HepG2 (cell line): ENCODE measurements at regions not wholly inside any gene's neighbourhood (a gene's known extent, or its start where the extent isn't known, plus 50 kb on each side); places are given as distances from the start of the nearest gene placed in this dataset.

Source experiments
- ATAC-seq: fragments of 200-7000 bp; cut with Tn5 transposase; 3 replicates; pipeline ENCODE4 v1.9.1; 2020; ENCODE audit warnings: mild to moderate bottlenecking, moderate library complexity
- BruUV-seq: library from RNA; stranded (reverse); fragments of 400-500 nt; replicated peaks from 2 replicates; lab custom pipeline; 2021; lab: Mats Ljungman, UMichigan
- CTCF ChIA-PET: fragments of 300-600 bp; formaldehyde crosslinking; extraction: SDS; loops from one replicate; lab custom pipeline; 2021; ENCODE audit warnings: low total read pairs, inconsistent platforms, low intra/inter-chr PET ratio; lab: Yijun Ruan, JAX
- POLR2A ChIA-PET: fragments of 350-600 bp; sonication (Branson Sonifier 250); formaldehyde crosslinking; loops from one replicate; lab custom pipeline; 2020; ENCODE audit warnings: antibody characterized with exemption, inconsistent platforms; lab: Yijun Ruan, JAX
- DNase-seq: peaks from one replicate; pipeline ENCODE4 v3.0.0-alpha.2; 2015; ENCODE audit warnings: low spot score
- FAIRE-seq: peaks from 3 replicates; lab custom pipeline; 2011; peaks lifted over from hg19 to GRCh38; lab: Jason Lieb, UNC
- H2AFZ ChIP-seq: one replicate; pipeline ENCODE4 v1.6.1; 2011; ENCODE audit warnings: low read length, inconsistent platforms
- H3K27ac ChIP-seq: fragments of 300-600 bp; 3 replicates; pipeline ENCODE4 v1.8.0; 2011; ENCODE audit warnings: mixed run types, mild to moderate bottlenecking, mixed read lengths, low read length, inconsistent platforms; ENCODE audit not compliant: insufficient read depth; ENCODE audit errors: extremely low read length
- H3K27me3 ChIP-seq, 2 experiments: fragments of 200-600 bp in 1 of 2; 2 replicates in 1 of 2; 3 replicates in 1 of 2; pipeline versions ENCODE4 v1.6.0 to v1.8.0; 2011; ENCODE audit warnings: low read length in 2 of 2, mild to moderate bottlenecking in 2 of 2, moderate library complexity in 2 of 2, inconsistent platforms in 1 of 2; ENCODE audit not compliant: insufficient read depth in 2 of 2, control insufficient read depth in 1 of 2
- H3K36me3 ChIP-seq, 2 experiments: fragments of 200-600 bp in 1 of 2; replicated peaks in 1 of 2; 2 replicates in 1 of 2; 3 replicates in 1 of 2; pipeline versions ENCODE4 v1.5.1 to v1.8.0; 2011; ENCODE audit warnings: low read length in 2 of 2, inconsistent platforms in 1 of 2; ENCODE audit not compliant: insufficient read depth in 2 of 2, control insufficient read depth in 1 of 2
- H3K4me1 ChIP-seq: 2 replicates; pipeline ENCODE4 v1.5.1; 2012; ENCODE audit warnings: low read length, inconsistent platforms; ENCODE audit not compliant: insufficient read depth
- H3K4me2 ChIP-seq: 2 replicates; pipeline ENCODE4 v1.6.0; 2011; ENCODE audit warnings: low read depth, low read length, inconsistent platforms
- H3K4me3 ChIP-seq, 3 experiments: fragments of 200-600 bp in 1 of 3; sonication (generic), shearing (Covaris generic) in 1 of 3; replicated peaks in 1 of 3; 2 replicates each; pipeline ENCODE4 v1.5.1; 2011 to 2016; ENCODE audit warnings: low read length in 3 of 3, inconsistent platforms in 2 of 3, low read depth in 2 of 3, mild to moderate bottlenecking in 2 of 3, control low read depth in 1 of 3, mixed read lengths in 1 of 3; ENCODE audit not compliant: insufficient read depth in 1 of 3
- H3K79me2 ChIP-seq: one replicate; pipeline ENCODE4 v1.6.1; 2011; ENCODE audit warnings: low read length, inconsistent platforms; ENCODE audit not compliant: insufficient read depth
- H3K9ac ChIP-seq: 2 replicates; pipeline ENCODE4 v1.6.0; 2011; ENCODE audit warnings: mild to moderate bottlenecking, low read depth, low read length, inconsistent platforms; ENCODE audit not compliant: insufficient read depth
- H3K9me3 ChIP-seq: 2 replicates; pipeline ENCODE4 v1.5.1; 2012; ENCODE audit warnings: mild to moderate bottlenecking, low read length
- H4K20me1 ChIP-seq: 2 replicates; pipeline ENCODE4 v1.6.0; 2011; ENCODE audit warnings: inconsistent platforms, mild to moderate bottlenecking, low read length, moderate library complexity; ENCODE audit not compliant: insufficient read depth
- BRCA1 ChIP-seq: sonication (generic); formaldehyde crosslinking; IDR thresholded peaks from 2 replicates; pipeline ENCODE4 v1.4.0; 2020; ENCODE audit warnings: missing genetic modification reagents
- CENPX ChIP-seq: sonication (generic); formaldehyde crosslinking; IDR thresholded peaks from 2 replicates; pipeline ENCODE4 v1.9.0; 2021; ENCODE audit warnings: mild to moderate bottlenecking, missing genetic modification reagents, moderate library complexity
- ISL2 ChIP-seq: sonication (generic); formaldehyde crosslinking; IDR thresholded peaks from 2 replicates; pipeline ENCODE4 v1.5.0; 2020; ENCODE audit warnings: missing genetic modification reagents
- KDM2A ChIP-seq: sonication (generic); formaldehyde crosslinking; IDR thresholded peaks from 2 replicates; pipeline ENCODE4 v1.4.0; 2020; ENCODE audit warnings: low read depth, missing genetic modification reagents, borderline replicate concordance
- MLXIP ChIP-seq: sonication (generic); formaldehyde crosslinking; IDR thresholded peaks from 2 replicates; pipeline ENCODE4 v1.9.0; 2021; ENCODE audit warnings: missing genetic modification reagents, borderline replicate concordance
- PRMT3 ChIP-seq: sonication (generic); formaldehyde crosslinking; IDR thresholded peaks from 2 replicates; pipeline ENCODE4 v1.8.1; 2022; ENCODE audit warnings: low read depth, mild to moderate bottlenecking, moderate library complexity, missing genetic modification reagents, borderline replicate concordance
- TBX3 ChIP-seq: fragments of 450-650 bp; IDR thresholded peaks from 2 replicates; pipeline ENCODE4 v1.6.1; 2017; ENCODE audit warnings: antibody characterized with exemption, mild to moderate bottlenecking, inconsistent platforms, borderline replicate concordance
- TSC22D2 ChIP-seq: sonication (generic); formaldehyde crosslinking; IDR thresholded peaks from 2 replicates; pipeline ENCODE4 v1.5.1; 2020; ENCODE audit warnings: missing genetic modification reagents, mild to moderate bottlenecking, borderline replicate concordance
- ZFP41 ChIP-seq: sonication (generic); formaldehyde crosslinking; IDR thresholded peaks from 2 replicates; pipeline ENCODE4 v1.4.0; 2020; ENCODE audit warnings: mild to moderate bottlenecking, missing genetic modification reagents, borderline replicate concordance
- ZHX1 ChIP-seq: sonication (generic); formaldehyde crosslinking; IDR thresholded peaks from 2 replicates; pipeline ENCODE4 v1.8.1; 2022; ENCODE audit warnings: low read depth, mild to moderate bottlenecking, missing genetic modification reagents
- ZNF101 ChIP-seq: sonication (generic); formaldehyde crosslinking; IDR thresholded peaks from 2 replicates; pipeline ENCODE4 v1.4.0; 2020; ENCODE audit warnings: mild to moderate bottlenecking, low read depth, missing genetic modification reagents, borderline replicate concordance
- ZNF326 ChIP-seq: sonication (generic); formaldehyde crosslinking; IDR thresholded peaks from 2 replicates; pipeline ENCODE4 v1.4.0; 2020; ENCODE audit warnings: missing genetic modification reagents, borderline replicate concordance
- ZNF530 ChIP-seq: sonication (generic); formaldehyde crosslinking; IDR thresholded peaks from 2 replicates; pipeline ENCODE4 v1.5.0; 2020; ENCODE audit warnings: low read depth, mild to moderate bottlenecking, missing genetic modification reagents
- ZNF781 ChIP-seq: sonication (generic); formaldehyde crosslinking; IDR thresholded peaks from 2 replicates; pipeline ENCODE4 v1.5.1; 2020; ENCODE audit warnings: borderline replicate concordance, mild to moderate bottlenecking, missing genetic modification reagents; ENCODE audit errors: not compliant biosample characterization
- ZNF800 ChIP-seq: sonication (generic); formaldehyde crosslinking; IDR thresholded peaks from 2 replicates; pipeline ENCODE4 v1.4.0; 2020; ENCODE audit warnings: missing genetic modification reagents
- WGBS: methylation state at CpG from one replicate; pipeline ENCODE4 v1.1.6; 2017; ENCODE audit warnings: low lambda C conversion rate; 5-methylcytosine and 5-hydroxymethylcytosine counted together
- in situ Hi-C: cut with HindIII; loops from 2 replicates; pipeline ENCODE4 v1.10.0; 2017; ENCODE audit warnings: low pct_unique_long_range_greater_than_20kb; ENCODE audit not compliant: extremely low pct_ligation_motif_present
- intact Hi-C: fragments of 100-400 bp; cut with micrococcal nuclease; formaldehyde crosslinking; loops from one replicate; pipeline ENCODE4 v1.10.0; 2022; ENCODE audit not compliant: unreplicated experiment

GRCh38 chr11:115097796-115098408 lies 406.3 kb downstream of the CADM1 start (continued):
- TF ChIP-seq ZFP41 (CRISPR knock-in tag) (no peak), ZNF530 (CRISPR knock-in tag) (no peak), ISL2 (no peak)

GRCh38 chr11:115100706-115101105 lies 403.5 kb downstream of the CADM1 start:
- BruUV-seq: no TSS peak
- intact Hi-C loops (loop anchor here (10.0 kb wide), 2 partner anchors 326 to 1544 kb away; no protein-coding TSS in a partner anchor), in situ Hi-C loops (loop anchor here (25.0 kb wide), 1 partner anchor 313 kb away; no protein-coding TSS in a partner anchor)
- no peaks in the 10 kb centered on the region for H3K79me2 ChIP-seq
- no peak overlapping the region for H2AFZ ChIP-seq
- H3K4me1 ChIP-seq: no peaks in the 10 kb centered on the region
- DNase-seq (no peak), ATAC-seq (no peak), FAIRE-seq (no peak)
- H3K4me3 ChIP-seq: no peak overlapping the region
- H3K27me3 ChIP-seq: peaks cover 0 to 17% of the 10 kb centered on the region in 2 experiments; a peak in 2 of 5 replicates
- no peak overlapping the region for H3K9ac ChIP-seq
- H3K9me3 ChIP-seq: no peaks in the 10 kb centered on the region
- H4K20me1 ChIP-seq: no peaks in the 10 kb centered on the region
- CTCF ChIA-PET: no interaction called here
- H3K4me2 ChIP-seq: no peak overlapping the region
- H3K27ac ChIP-seq: no peak overlapping the region
- H3K36me3 ChIP-seq: no peaks in the 10 kb centered on the region
- POLR2A ChIA-PET: no interaction called here
- 40% methylated on average over 8 of the region's 9 CpGs for WGBS
- no peak for TF ChIP-seq PRMT3
- TF ChIP-seq ZNF101 (CRISPR knock-in tag): no peak
- no peak for TF ChIP-seq MLXIP (CRISPR knock-in tag)
- no peak for TF ChIP-seq TSC22D2 (CRISPR knock-in tag)
- TF ChIP-seq ZHX1 (CRISPR knock-in tag): no peak
- no peak for TF ChIP-seq ZNF781 (CRISPR knock-in tag)
- TF ChIP-seq ZNF326 (CRISPR knock-in tag): no peak
- no peak for TF ChIP-seq ZNF800 (CRISPR knock-in tag)
- TF ChIP-seq TBX3: no peak
- no peak for TF ChIP-seq KDM2A (CRISPR knock-in tag)
- TF ChIP-seq CENPX (CRISPR knock-in tag): no peak
- TF ChIP-seq BRCA1 (CRISPR knock-in tag): no peak
